SU-DHL-6 (cell line): ENCODE measurements at regions not wholly inside any gene's neighbourhood (a gene's known extent, or its start where the extent isn't known, plus 50 kb on each side); places are given as distances from the start of the nearest gene placed in this dataset.

Experiments
- CTCF ChIP-seq: fragments of 200-600 bp; sonication (generic); IDR thresholded peaks from one replicate; pipeline ENCODE4 v1.5.1; 2017; ENCODE audit warnings: antibody characterized with exemption, mild to moderate bottlenecking, low read length, moderate library complexity; ENCODE audit not compliant: insufficient read depth, poor library complexity, severe bottlenecking
- EZH2phosphoT487 ChIP-seq: fragments of 200-600 bp; sonication (generic), shearing (Covaris generic); conservative IDR thresholded peaks from 2 replicates; pipeline ENCODE4 v1.6.1; 2018; ENCODE audit warnings: mild to moderate bottlenecking, antibody characterized with exemption, low read length, moderate library complexity, mixed read lengths

GRCh38 chr18:34595690-34596089, 114.4 kb upstream of the DTNA start:
- no peak for TF ChIP-seq CTCF
- no peak for TF ChIP-seq EZH2phosphoT487
